ENCODE measurements at regions not wholly inside any gene's neighbourhood (a gene's known extent, or its start where the extent isn't known, plus 50 kb on each side); places are given as distances from the start of the nearest gene placed in this dataset.

DNA sequence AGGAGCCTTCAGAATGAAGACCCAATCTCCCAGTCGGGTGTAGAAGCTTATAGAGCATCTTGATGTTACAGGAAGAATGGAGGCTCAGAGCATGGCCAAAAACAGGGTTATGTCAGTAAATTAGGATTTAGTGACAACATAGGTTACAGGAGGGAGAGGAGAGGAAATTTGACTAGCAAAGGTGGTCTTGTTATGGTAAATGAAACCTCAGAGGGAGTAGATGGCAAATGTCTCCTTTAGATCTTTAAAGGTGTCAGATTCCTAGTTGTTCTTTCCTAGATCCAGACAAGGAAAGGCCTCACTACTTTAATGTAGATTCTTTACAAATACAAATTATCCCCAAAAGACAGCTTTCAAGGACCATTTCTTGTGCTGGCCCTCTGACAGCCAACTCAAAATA lies 465.0 kb downstream of the DMRTA1 start:
- Mint-ChIP-seq H3K27me3 (ENCODE audit: unreplicated experiment) (no peaks in the 10 kb centered on the region), H3K27ac (ENCODE audit: unreplicated experiment) (no peak overlapping the region), H3K9me3 (ENCODE audit: unreplicated experiment) (no peaks in the 10 kb centered on the region), H3K36me3 (ENCODE audit: low read depth, unreplicated experiment) (no peaks in the 10 kb centered on the region), H3K4me3 (ENCODE audit: unreplicated experiment) (no peak overlapping the region), H3K4me1 (ENCODE audit: unreplicated experiment) (no peaks in the 10 kb centered on the region)
- TF ChIP-seq, protein P1, sequence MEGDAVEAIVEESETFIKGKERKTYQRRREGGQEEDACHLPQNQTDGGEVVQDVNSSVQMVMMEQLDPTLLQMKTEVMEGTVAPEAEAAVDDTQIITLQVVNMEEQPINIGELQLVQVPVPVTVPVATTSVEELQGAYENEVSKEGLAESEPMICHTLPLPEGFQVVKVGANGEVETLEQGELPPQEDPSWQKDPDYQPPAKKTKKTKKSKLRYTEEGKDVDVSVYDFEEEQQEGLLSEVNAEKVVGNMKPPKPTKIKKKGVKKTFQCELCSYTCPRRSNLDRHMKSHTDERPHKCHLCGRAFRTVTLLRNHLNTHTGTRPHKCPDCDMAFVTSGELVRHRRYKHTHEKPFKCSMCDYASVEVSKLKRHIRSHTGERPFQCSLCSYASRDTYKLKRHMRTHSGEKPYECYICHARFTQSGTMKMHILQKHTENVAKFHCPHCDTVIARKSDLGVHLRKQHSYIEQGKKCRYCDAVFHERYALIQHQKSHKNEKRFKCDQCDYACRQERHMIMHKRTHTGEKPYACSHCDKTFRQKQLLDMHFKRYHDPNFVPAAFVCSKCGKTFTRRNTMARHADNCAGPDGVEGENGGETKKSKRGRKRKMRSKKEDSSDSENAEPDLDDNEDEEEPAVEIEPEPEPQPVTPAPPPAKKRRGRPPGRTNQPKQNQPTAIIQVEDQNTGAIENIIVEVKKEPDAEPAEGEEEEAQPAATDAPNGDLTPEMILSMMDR (IDR thresholded peaks at IDR 0.05; ENCODE audit: unreplicated experiment), result no peak
- no peak for DNase-seq (ENCODE audit: low spot score)

DNA sequence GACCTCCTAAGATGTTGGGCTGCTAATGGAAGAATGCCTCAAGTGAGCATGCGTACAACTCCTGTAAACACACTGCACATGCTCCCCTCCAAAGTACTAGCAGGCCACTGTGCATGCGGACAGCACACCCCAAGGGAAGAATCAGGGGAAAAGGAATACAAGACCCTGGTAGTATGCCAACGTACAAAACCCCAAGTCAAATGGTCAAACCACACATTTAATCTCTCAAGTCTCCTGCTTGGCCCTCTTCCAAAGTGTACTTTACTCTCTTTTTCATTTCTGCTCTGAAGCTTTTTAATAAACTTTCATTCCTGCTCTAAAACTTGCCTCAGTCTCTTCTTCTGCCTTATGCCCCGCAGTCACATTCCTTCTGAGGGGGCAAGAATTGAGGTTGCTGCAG lies 466.4 kb downstream of the DMRTA1 start:
- Mint-ChIP-seq H3K9me3 (ENCODE audit: unreplicated experiment) (no peaks in the 10 kb centered on the region), H3K27ac (ENCODE audit: unreplicated experiment) (no peak overlapping the region), H3K27me3 (ENCODE audit: unreplicated experiment) (no peaks in the 10 kb centered on the region), H3K4me3 (ENCODE audit: unreplicated experiment) (no peak overlapping the region), H3K4me1 (ENCODE audit: unreplicated experiment) (no peaks in the 10 kb centered on the region), H3K36me3 (ENCODE audit: low read depth, unreplicated experiment) (no peaks in the 10 kb centered on the region)
- no peak for DNase-seq (ENCODE audit: low spot score)
- TF ChIP-seq, protein P1 (IDR thresholded peaks at IDR 0.05; ENCODE audit: unreplicated experiment), result no peak

DNA sequence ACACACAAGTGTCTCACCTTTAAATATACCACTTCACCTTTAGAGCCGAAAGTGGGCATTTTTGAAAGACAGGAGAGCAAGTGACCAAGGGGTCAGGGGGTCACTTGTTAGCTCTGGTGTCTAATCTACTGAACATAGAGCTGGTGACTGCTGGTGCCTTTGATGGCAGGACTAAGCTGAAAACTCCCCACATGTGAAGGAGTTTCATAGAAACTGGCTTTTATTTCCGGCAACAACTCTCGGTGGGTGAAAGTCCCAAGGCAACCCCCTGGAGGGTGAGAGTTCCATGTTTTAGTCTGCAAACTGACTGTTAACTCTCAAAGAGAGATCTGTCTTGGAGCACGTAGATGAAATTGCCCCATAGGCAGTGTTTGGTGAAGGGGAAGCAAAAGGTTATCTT lies 466.9 kb downstream of the DMRTA1 start:
- H3K4me1 Mint-ChIP-seq (ENCODE audit: unreplicated experiment), result no peaks in the 10 kb centered on the region

DNA sequence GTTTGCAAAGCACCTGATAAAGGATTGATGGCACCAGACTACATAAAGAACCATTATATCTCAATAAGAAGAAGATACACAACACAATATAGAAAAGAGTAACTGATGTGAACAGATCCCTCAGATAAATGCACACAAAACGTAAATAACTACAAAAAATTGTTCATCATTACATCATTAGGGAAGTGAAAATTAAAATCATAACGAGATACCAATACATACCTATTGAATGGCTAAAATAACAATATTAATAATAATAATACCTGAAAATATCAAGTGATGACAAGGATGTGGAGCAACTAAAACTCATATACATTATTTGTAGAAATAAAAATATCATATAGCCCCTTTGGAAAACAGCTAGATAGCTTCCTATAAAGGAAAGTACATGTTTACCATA lies 469.5 kb downstream of the DMRTA1 start:
- DNase-seq (ENCODE audit: low spot score), result no peak
- no peaks in the 10 kb centered on the region for H3K36me3 Mint-ChIP-seq (ENCODE audit: low read depth, unreplicated experiment)
- no peak overlapping the region for H3K4me3 Mint-ChIP-seq (ENCODE audit: unreplicated experiment)
- H3K4me1 Mint-ChIP-seq (ENCODE audit: unreplicated experiment), result no peaks in the 10 kb centered on the region
- no peak overlapping the region for H3K27ac Mint-ChIP-seq (ENCODE audit: unreplicated experiment)
- no peaks in the 10 kb centered on the region for H3K27me3 Mint-ChIP-seq (ENCODE audit: unreplicated experiment)
- TF ChIP-seq, protein P1 (IDR thresholded peaks at IDR 0.05; ENCODE audit: unreplicated experiment), result no peak
- H3K9me3 Mint-ChIP-seq (ENCODE audit: unreplicated experiment), result no peaks in the 10 kb centered on the region

More for the DNA sequence above, 466.9 kb downstream of the DMRTA1 start:
- TF ChIP-seq, protein P1 (IDR thresholded peaks at IDR 0.05; ENCODE audit: unreplicated experiment), result no peak
- no peaks in the 10 kb centered on the region for H3K9me3 Mint-ChIP-seq (ENCODE audit: unreplicated experiment)
- H3K27ac Mint-ChIP-seq (ENCODE audit: unreplicated experiment), result no peak overlapping the region
- no peaks in the 10 kb centered on the region for H3K36me3 Mint-ChIP-seq (ENCODE audit: low read depth, unreplicated experiment)
- H3K27me3 Mint-ChIP-seq (ENCODE audit: unreplicated experiment), result no peaks in the 10 kb centered on the region
- DNase-seq (ENCODE audit: low spot score), result no peak
- H3K4me3 Mint-ChIP-seq (ENCODE audit: unreplicated experiment), result no peak overlapping the region

DNA sequence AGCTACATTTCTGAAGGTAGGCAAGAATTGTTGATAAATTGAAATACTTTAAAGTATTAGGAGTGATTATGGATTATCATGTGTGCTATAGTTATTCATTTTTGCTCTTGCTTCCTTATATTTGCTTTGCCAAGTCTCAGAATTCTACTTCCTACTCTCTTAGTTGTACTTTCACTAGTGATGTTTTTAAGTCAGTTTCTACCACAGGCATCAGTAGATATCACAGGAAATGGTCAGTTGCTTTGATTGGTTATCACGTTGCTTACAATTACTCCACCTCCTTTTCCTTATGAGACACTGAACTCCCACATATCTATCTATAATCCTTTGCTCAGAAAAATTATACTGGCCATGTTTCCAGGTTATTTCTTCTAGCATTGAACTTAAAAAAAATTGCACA lies 472.8 kb downstream of the DMRTA1 start:
- no peaks in the 10 kb centered on the region for H3K4me1 Mint-ChIP-seq (ENCODE audit: unreplicated experiment)
- no peak for DNase-seq (ENCODE audit: low spot score)
- no peak overlapping the region for H3K4me3 Mint-ChIP-seq (ENCODE audit: unreplicated experiment)
- peaks cover 2% of the 10 kb centered on the region for H3K27me3 Mint-ChIP-seq (ENCODE audit: unreplicated experiment)
- H3K9me3 Mint-ChIP-seq (ENCODE audit: unreplicated experiment), result no peaks in the 10 kb centered on the region
- H3K36me3 Mint-ChIP-seq (ENCODE audit: low read depth, unreplicated experiment), result no peaks in the 10 kb centered on the region
- no peak overlapping the region for H3K27ac Mint-ChIP-seq (ENCODE audit: unreplicated experiment)
- TF ChIP-seq, protein P1 (IDR thresholded peaks at IDR 0.05; ENCODE audit: unreplicated experiment), result no peak

All from endothelial cell (in vitro differentiated cells).